ENCODE measurements at regions not wholly inside any gene's neighbourhood (a gene's known extent, or its start where the extent isn't known, plus 50 kb on each side); places are given as distances from the start of the nearest gene placed in this dataset.
A peak's percentile ranks its signal among the peaks of the same experiment; 100 is the strongest.
"Not testable (repeated sequence)": the region's sequence is repeated elsewhere in the genome, so short reads cannot be mapped to it uniquely, and the experiment has no call there.

DNA sequence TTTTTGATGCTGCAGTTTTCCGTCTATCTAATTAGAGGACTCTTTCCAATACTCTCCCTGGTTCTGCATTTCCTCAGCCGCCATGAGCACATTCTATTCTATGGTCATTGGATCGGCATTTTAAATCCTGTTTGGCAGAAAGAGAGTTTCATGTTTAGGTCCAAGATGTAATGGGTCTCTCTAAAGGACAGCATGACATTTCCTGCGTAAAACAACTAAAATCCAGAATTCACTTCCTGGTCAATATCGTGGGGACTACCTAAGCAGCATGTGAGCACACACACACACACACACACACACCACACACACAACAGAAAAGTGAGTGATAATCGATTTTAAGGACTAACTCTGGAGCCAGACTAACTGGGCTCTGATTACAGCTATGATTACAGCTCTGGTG, 757.1 kb upstream of the TPTE start:
- 63% methylated on average over 6 of the region's 6 CpGs for WGBS
- H3K27me3 ChIP-seq (ENCODE audit: control insufficient read depth in 4 of 4, insufficient read depth in 4 of 4, low read length in 3 of 4); H3K4me1 ChIP-seq (ENCODE audit: control insufficient read depth in 4 of 4, insufficient read depth in 4 of 4, low read length in 3 of 4); DNase-seq (ENCODE audit: low spot score); H3K9ac ChIP-seq (ENCODE audit: low read depth in 1 of 2, low read length in 2 of 2); H3K27ac ChIP-seq (ENCODE audit: low read depth in 1 of 2, low read length in 2 of 2); H3K36me3 ChIP-seq (ENCODE audit: control insufficient read depth in 4 of 4, insufficient read depth in 3 of 4, low read depth in 1 of 4, low read length in 3 of 4); H3K4me3 ChIP-seq (ENCODE audit: low read depth in 1 of 3, low read length in 3 of 3): not testable (repeated sequence)
- peaks cover 7 to 10% (median 9%) of the 10 kb centered on the region in 4 donors for H3K9me3 ChIP-seq (ENCODE audit: control insufficient read depth in 4 of 4, low read length in 3 of 4)

DNA sequence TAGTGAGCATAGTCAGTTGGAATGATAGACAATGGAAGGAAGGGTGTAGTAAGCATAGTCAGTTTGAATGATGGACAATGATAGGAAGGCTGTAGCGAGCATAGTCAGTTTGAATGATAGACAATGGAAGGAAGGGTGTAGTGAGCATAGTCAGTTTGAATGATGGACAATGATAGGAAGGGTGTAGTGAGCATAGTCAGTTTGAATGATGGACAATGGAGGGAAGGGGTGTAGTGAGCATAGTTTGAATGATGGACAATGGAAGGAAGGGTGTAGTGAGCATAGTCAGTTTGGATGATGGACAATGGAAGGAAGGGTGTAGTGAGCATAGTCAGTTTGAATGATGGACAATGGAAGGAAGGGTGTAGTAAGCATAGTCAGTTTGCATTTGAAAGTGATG, 755.8 kb upstream of the TPTE start:
- WGBS = 34% methylated on average over 1 of the region's 1 CpG

DNA sequence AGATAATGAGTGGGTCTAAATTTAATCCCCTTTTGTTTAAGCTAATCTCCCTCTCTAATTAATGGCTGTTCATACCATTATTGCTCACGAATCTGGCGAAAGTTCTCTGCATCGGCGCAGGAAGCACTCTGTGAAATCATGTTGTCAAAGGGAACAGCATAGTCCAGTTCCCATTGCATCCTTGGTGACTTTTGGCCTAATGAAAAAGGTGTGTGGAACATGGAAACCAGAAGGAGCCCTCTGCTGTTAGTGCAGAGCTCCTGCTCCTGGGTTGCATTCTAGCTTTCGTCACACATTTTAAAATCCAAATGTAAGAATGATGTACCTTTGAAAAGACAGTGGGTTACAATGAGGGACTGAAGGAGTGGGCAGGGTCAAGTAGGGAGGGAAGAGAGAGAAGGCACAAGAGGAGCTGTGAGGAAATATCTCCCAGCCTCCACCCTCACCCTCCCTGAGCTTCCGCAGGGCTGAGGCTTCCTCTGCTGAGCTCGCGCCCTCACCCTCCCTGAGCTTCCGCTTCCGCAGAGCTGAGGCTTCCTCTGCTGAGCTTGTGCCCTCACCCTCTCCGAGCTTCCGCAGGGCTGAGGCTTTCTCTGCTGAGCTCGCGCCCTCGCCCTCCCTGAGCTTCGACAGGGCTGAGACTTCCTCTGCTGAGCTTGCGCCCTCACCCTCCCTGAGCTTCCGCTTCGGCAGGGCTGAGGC, 754.3 kb upstream of the TPTE start:
- H3K27ac ChIP-seq (ENCODE audit: low read depth in 1 of 2, low read length in 2 of 2); H3K4me1 ChIP-seq (ENCODE audit: control insufficient read depth in 4 of 4, insufficient read depth in 4 of 4, low read length in 3 of 4); H3K36me3 ChIP-seq (ENCODE audit: control insufficient read depth in 4 of 4, insufficient read depth in 3 of 4, low read depth in 1 of 4, low read length in 3 of 4); DNase-seq (ENCODE audit: low spot score); H3K27me3 ChIP-seq (ENCODE audit: control insufficient read depth in 4 of 4, insufficient read depth in 4 of 4, low read length in 3 of 4); H3K9ac ChIP-seq (ENCODE audit: low read depth in 1 of 2, low read length in 2 of 2); H3K4me3 ChIP-seq (ENCODE audit: low read depth in 1 of 3, low read length in 3 of 3): not testable (repeated sequence)
- WGBS = 65% methylated on average over 19 of the region's 19 CpGs
- peaks cover 9 to 13% (median 12%) of the 10 kb centered on the region in 4 donors for H3K9me3 ChIP-seq (ENCODE audit: control insufficient read depth in 4 of 4, low read length in 3 of 4)

More for the DNA sequence above, 755.8 kb upstream of the TPTE start:
- peaks cover 7 to 13% (median 9%) of the 10 kb centered on the region in 4 donors for H3K9me3 ChIP-seq (ENCODE audit: control insufficient read depth in 4 of 4, low read length in 3 of 4)
- H3K27ac ChIP-seq (ENCODE audit: low read depth in 1 of 2, low read length in 2 of 2); H3K4me3 ChIP-seq (ENCODE audit: low read depth in 1 of 3, low read length in 3 of 3); H3K27me3 ChIP-seq (ENCODE audit: control insufficient read depth in 4 of 4, insufficient read depth in 4 of 4, low read length in 3 of 4); H3K4me1 ChIP-seq (ENCODE audit: control insufficient read depth in 4 of 4, insufficient read depth in 4 of 4, low read length in 3 of 4); H3K9ac ChIP-seq (ENCODE audit: low read depth in 1 of 2, low read length in 2 of 2); DNase-seq (ENCODE audit: low spot score); H3K36me3 ChIP-seq (ENCODE audit: control insufficient read depth in 4 of 4, insufficient read depth in 3 of 4, low read depth in 1 of 4, low read length in 3 of 4): not testable (repeated sequence)

DNA sequence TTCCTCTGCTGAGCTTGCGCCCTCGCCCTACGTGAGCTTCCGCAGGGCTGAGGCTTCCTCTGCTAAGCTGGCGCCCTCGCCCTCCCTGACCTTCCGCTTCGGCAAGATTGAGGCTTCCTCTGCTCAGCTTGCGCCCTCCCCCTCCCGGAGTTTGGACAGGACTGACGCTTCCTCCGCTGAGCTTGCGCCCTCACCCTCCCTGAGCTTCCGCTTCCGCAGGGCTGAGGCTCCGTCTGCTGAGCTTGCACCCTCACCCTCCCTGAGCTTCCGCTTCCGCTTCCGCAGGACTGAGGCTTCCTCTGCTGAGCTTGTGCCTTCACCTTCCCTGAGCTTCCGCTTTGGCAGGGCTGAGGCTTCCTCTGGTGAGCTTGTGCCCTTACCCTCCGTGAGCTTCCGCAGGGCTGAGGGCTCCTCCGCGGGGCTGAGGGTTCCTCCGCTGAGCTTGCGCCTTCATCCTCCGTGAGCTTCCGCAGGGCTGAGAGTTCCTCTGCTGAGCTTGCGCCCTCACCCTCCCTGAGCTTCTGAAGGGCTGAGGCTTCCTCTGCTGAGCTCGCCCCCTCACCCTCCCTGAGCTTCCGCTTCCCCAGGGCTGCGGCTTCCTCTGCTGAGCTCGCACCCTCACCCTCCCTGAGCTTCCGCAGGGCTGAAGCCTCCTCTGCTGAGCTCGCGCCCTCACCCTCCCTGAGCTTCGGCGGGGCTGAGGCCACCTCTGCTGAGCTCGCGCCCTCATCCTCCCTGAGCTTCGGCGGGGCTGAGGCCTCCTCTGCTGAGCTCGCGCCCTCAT, 753.6 kb upstream of the TPTE start:
- no peak overlapping the region for H3K4me3 ChIP-seq (ENCODE audit: low read depth in 1 of 3, low read length in 3 of 3)
- H3K36me3 ChIP-seq (ENCODE audit: control insufficient read depth in 4 of 4, insufficient read depth in 3 of 4, low read depth in 1 of 4, low read length in 3 of 4) = no peaks in the 10 kb centered on the region
- H3K4me1 ChIP-seq (ENCODE audit: control insufficient read depth in 4 of 4, insufficient read depth in 4 of 4, low read length in 3 of 4) = no peaks in the 10 kb centered on the region
- no peak overlapping the region for H3K27ac ChIP-seq (ENCODE audit: low read depth in 1 of 2, low read length in 2 of 2)
- TF ChIP-seq YY1 (IDR thresholded peaks at IDR 0.05) (no peak), FOXA1 (IDR thresholded peaks at IDR 0.05) (no peak), RAD21 (IDR thresholded peaks at IDR 0.05) (no peak), RXRA (IDR thresholded peaks at IDR 0.05) (no peak), NR2F2 (IDR thresholded peaks at IDR 0.05) (no peak), GABPA (IDR thresholded peaks at IDR 0.05 in 1 of 2, conservative IDR thresholded peaks at IDR 0.05 in 1 of 2) (no peak)
- TF ChIP-seq, protein P1, sequence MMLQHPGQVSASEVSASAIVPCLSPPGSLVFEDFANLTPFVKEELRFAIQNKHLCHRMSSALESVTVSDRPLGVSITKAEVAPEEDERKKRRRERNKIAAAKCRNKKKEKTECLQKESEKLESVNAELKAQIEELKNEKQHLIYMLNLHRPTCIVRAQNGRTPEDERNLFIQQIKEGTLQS (IDR thresholded peaks at IDR 0.05) = no peak
- TF ChIP-seq, protein P2, sequence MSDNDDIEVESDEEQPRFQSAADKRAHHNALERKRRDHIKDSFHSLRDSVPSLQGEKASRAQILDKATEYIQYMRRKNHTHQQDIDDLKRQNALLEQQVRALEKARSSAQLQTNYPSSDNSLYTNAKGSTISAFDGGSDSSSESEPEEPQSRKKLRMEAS (IDR thresholded peaks at IDR 0.05) = no peak
- H3K27me3 ChIP-seq (ENCODE audit: control insufficient read depth in 4 of 4, insufficient read depth in 4 of 4, low read length in 3 of 4) = peaks cover 2 to 5% (median 4%) of the 10 kb centered on the region in 4 donors
- peaks cover 9 to 16% (median 12%) of the 10 kb centered on the region in 4 donors for H3K9me3 ChIP-seq (ENCODE audit: control insufficient read depth in 4 of 4, low read length in 3 of 4)
- WGBS = 65% methylated on average over 44 of the region's 44 CpGs
- DNase-seq (ENCODE audit: low spot score) = no peak
- H3K9ac ChIP-seq (ENCODE audit: low read depth in 1 of 2, low read length in 2 of 2) = no peak overlapping the region

DNA sequence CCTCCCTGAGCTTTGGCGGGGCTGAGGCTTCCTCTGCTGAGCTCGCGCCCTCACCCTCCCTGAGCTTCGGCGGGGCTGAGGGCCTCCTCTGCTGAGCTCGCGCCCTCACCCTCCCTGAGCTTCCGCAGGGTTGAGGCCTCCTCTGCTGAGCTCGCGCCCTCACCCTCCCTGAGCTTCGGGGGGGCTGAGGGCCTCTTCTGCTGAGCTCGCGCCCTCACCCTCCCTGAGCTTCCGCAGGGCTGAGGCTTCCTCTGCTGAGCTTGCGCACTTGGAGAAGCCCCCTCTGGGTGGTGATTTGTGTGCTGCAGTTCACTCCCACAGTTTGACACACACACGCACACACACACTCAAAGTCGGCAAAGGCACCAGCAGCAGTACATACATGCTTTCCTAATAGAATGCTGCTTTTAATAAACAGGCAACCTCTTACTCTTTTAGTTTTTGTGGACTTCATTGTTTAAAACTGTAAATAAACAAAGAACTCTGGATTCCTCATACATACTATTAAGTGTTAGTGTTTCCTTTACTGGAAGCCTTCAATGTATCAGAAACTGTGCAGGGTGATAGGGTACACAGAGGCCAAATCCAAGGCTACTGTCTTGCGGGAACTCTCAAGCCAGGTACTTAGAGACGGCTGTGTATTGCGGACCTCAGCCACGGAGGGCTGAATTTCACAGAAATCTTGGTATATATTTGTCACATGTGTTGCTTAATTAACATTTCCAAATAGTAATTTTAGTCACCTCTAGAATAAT, 752.8 kb upstream of the TPTE start:
- H3K4me3 ChIP-seq (ENCODE audit: low read depth in 1 of 3, low read length in 3 of 3); H3K36me3 ChIP-seq (ENCODE audit: control insufficient read depth in 4 of 4, insufficient read depth in 3 of 4, low read depth in 1 of 4, low read length in 3 of 4); H3K9ac ChIP-seq (ENCODE audit: low read depth in 1 of 2, low read length in 2 of 2); DNase-seq (ENCODE audit: low spot score); H3K27me3 ChIP-seq (ENCODE audit: control insufficient read depth in 4 of 4, insufficient read depth in 4 of 4, low read length in 3 of 4); H3K4me1 ChIP-seq (ENCODE audit: control insufficient read depth in 4 of 4, insufficient read depth in 4 of 4, low read length in 3 of 4); H3K27ac ChIP-seq (ENCODE audit: low read depth in 1 of 2, low read length in 2 of 2): not testable (repeated sequence)
- WGBS = 74% methylated on average over 21 of the region's 21 CpGs
- peaks cover 6 to 14% (median 12%) of the 10 kb centered on the region in 4 donors for H3K9me3 ChIP-seq (ENCODE audit: control insufficient read depth in 4 of 4, low read length in 3 of 4)

DNA sequence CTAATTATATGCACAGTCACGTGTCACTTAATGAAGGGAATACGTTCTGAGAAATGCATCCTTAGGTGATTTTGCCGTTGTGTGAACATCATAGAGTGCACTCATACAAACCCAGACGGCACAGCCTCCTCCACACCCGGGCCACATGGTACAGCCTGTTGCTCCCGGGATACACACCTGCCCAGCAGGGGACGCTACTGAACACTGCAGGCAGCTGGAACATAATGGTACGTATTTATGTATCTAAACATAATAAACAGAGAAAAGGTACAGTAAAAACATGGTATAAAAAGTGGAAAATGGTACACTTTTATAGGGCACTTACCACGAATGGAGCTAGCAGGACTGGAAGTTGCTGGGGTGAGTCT, 752.3 kb upstream of the TPTE start:
- H3K9ac ChIP-seq (ENCODE audit: low read depth in 1 of 2, low read length in 2 of 2) = not testable (repeated sequence)
- WGBS = 68% methylated on average over 9 of the region's 9 CpGs
- peaks cover 3 to 14% (median 10%) of the 10 kb centered on the region in 4 donors for H3K9me3 ChIP-seq (ENCODE audit: control insufficient read depth in 4 of 4, low read length in 3 of 4)

More for the DNA sequence above, 752.3 kb upstream of the TPTE start:
- H3K27ac ChIP-seq (ENCODE audit: low read depth in 1 of 2, low read length in 2 of 2); H3K36me3 ChIP-seq (ENCODE audit: control insufficient read depth in 4 of 4, insufficient read depth in 3 of 4, low read depth in 1 of 4, low read length in 3 of 4); H3K4me3 ChIP-seq (ENCODE audit: low read depth in 1 of 3, low read length in 3 of 3); H3K4me1 ChIP-seq (ENCODE audit: control insufficient read depth in 4 of 4, insufficient read depth in 4 of 4, low read length in 3 of 4); H3K27me3 ChIP-seq (ENCODE audit: control insufficient read depth in 4 of 4, insufficient read depth in 4 of 4, low read length in 3 of 4): not testable (repeated sequence)
- peak; percentile 9 for DNase-seq (ENCODE audit: low spot score)
